GM12891 (cell line): ENCODE measurements at regions not wholly inside any gene's neighbourhood (a gene's known extent, or its start where the extent isn't known, plus 50 kb on each side); places are given as distances from the start of the nearest gene placed in this dataset.

Source experiments
- PAX5 ChIP-seq: IDR thresholded peaks from 2 replicates; pipeline ENCODE4 v1.6.1; 2011; ENCODE audit warnings: low read length, moderate library complexity, mild to moderate bottlenecking; ENCODE audit not compliant: insufficient read depth, severe bottlenecking
- POLR2A ChIP-seq: IDR thresholded peaks from 2 replicates; pipeline ENCODE4 v1.6.1; 2011; ENCODE audit warnings: low read depth, low read length, control low read depth
- POLR2AphosphoS5 ChIP-seq: IDR thresholded peaks from 2 replicates; pipeline ENCODE4 v1.6.1; 2011; ENCODE audit warnings: low read depth, low read length, control low read depth
- POU2F2 ChIP-seq: IDR thresholded peaks from 2 replicates; pipeline ENCODE4 v1.6.1; 2011; ENCODE audit warnings: low read depth, mild to moderate bottlenecking, control low read depth, low read length, moderate library complexity
- TAF1 ChIP-seq: IDR thresholded peaks from 2 replicates; pipeline ENCODE4 v1.6.1; 2011; ENCODE audit warnings: low read depth, low read length, control low read depth

DNA sequence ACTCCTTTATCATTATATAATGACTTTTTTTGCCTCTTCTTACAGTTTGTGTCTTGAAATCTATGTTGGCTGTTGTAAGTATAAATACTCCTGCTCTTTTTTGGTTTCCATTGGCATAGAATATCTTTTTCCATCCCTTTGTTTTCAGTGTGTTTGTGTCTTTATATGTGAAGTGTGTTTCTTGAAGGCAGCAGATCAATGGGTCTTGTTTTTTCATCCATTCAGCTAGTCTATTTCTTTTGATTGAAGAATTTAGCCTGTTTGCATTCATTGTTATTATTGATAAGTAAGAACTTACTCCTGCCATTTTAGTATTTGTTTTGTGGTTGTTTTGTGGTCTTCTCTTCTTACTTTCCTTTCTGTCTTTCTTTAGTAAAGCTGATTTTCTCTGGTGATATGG, 322.8 kb downstream of the PLA2G4A start:
- TF ChIP-seq POLR2A (no peak), POU2F2 (no peak), POLR2AphosphoS5 (no peak), TAF1 (no peak), PAX5 (no peak)
